ENCODE measurements at regions not wholly inside any gene's neighbourhood (a gene's known extent, or its start where the extent isn't known, plus 50 kb on each side); places are given as distances from the start of the nearest gene placed in this dataset.
"Not testable (repeated sequence)": the region's sequence is repeated elsewhere in the genome, so short reads cannot be mapped to it uniquely, and the experiment has no call there.

GRCh38 chr5:126138281-126138931 is 284.8 kb upstream of the GRAMD2B start:
- no peak for DNase-seq

DNA sequence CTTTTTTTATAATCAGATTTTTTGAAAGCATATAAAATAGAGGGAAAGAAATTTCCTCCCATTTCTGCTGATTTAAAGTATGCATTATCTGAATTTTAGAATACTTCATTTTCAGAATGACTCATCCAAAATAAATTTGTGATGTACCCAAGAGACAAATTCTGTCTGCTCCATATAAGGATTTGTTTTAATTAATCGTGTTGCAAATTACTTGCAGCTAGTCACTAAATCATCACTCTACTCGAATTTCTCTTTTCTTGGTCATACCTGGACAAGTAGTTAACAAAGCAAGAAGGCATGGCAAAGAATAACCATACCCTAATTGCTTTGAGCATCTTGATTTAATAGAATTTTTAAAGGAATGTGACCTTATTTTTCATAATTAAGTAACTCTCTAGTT is 284.1 kb upstream of the GRAMD2B start:
- DNase-seq, result no peak

GRCh38 chr5:126139773-126140172 is 283.4 kb upstream of the GRAMD2B start:
- no peak for DNase-seq

GRCh38 chr5:126143622-126144021 is 279.6 kb upstream of the GRAMD2B start:
- DNase-seq, result no peak

DNA sequence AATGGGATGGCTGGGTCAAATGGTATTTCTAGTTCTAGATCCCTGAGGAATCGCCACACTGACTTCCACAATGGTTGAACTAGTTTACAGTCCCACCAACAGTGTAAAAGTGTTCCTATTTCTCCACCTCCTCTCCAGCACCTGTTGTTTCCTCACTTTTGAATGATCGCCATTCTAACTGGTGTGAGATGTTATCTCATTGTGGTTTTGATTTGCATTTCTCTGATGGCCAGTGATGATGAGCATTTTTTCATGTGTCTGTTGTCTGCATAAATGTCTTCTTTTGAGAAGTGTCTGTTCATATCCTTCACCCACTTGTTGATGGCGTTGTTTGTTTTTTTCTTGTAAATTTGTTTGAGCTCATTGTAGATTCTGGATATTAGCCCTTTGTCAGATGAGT is 272.9 kb upstream of the GRAMD2B start:
- not testable (repeated sequence) for DNase-seq

DNA sequence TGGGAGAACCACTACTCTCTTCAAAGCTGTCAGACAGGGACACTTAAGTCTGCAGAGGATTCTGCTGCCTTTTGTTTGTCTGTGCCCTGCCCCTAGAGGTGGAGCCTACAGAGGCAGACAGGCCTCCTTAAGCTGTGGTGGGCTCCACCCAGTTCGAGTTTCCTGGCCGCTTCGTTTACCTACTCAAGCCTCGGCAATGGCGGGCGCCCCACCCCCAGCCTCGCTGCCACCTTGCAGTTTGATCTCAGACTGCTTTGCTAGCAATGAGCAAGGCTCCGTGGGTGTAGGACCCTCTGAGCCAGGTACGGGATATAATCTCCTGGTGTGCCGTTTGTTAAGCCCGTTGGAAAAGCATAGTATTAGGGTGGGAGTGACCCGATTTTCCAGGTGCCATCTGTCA is 267.9 kb upstream of the GRAMD2B start:
- not testable (repeated sequence) for DNase-seq

- DNase-seq, result no peak
Observed at GRCh38 chr5:126166368-126166767, 256.8 kb upstream of the GRAMD2B start.

DNA sequence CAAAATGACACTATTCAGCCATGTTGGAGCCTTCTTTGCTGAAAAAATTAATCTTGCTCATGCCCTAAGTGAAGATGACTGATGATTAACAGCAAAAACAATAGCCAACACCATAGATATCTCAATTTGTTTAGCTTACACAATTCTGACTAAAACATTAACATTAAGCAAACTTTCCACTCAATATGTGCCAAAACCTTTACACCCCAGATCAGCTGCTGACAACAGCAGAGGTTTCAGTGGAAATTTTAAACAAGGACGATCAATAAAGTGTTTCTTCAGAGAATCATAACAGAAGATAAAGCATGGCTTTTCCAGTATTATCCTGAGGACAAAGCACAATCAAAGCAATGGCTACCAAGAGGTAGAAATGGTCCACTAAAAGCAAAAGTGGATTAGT is 254.4 kb upstream of the GRAMD2B start:
- DNase-seq, result no peak

DNA sequence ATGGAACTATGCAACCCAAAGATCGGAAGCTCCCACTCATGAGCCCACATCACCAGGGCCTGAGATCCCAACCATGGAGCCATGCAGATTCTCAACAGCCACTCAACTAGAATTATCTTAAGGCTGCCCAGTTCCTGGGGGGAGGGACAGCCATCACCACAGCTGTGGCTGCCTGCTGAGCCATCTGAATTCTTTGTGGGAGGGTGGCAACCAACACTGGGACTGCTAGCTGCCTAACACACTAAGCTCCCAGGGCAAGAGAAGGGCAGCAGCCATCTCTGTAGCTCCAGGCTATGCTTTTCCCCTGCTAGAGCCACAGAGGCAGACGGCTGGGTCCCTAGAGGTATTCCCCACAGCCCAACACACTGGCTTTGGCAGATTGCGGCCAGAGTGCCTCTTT is 251.3 kb upstream of the GRAMD2B start:
- DNase-seq, result no peak

GRCh38 chr5:126172812-126173211 is 250.4 kb upstream of the GRAMD2B start:
- DNase-seq, result no peak

GRCh38 chr5:126178521-126178920 is 244.7 kb upstream of the GRAMD2B start:
- no peak for DNase-seq

GRCh38 chr5:126182971-126183695 is 240.1 kb upstream of the GRAMD2B start:
- DNase-seq, result no peak

GRCh38 chr5:126184474-126184873 is 238.7 kb upstream of the GRAMD2B start:
- DNase-seq, result no peak

- DNase-seq, result no peak
Observed at GRCh38 chr5:126186210-126186609, 237.0 kb upstream of the GRAMD2B start.

DNA sequence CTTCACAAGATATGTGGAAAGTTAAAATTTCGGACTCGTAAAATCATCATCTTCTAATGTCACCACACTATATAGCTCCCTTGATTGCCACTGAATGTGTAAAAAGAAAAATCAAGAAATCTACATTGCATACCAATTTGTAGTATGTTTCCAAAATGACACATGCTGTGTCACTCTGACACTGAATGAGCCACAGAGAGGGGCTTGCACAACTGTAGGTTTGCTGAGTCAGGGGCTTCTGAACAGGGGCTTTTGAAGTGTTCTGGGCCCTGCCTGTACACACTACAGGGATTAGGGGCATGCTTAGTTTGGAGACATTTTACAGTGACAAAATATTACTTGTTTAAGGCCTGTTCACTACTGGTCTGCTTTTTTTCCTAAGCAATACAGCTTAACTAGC is 234.4 kb upstream of the GRAMD2B start:
- DNase-seq, result no peak

DNA sequence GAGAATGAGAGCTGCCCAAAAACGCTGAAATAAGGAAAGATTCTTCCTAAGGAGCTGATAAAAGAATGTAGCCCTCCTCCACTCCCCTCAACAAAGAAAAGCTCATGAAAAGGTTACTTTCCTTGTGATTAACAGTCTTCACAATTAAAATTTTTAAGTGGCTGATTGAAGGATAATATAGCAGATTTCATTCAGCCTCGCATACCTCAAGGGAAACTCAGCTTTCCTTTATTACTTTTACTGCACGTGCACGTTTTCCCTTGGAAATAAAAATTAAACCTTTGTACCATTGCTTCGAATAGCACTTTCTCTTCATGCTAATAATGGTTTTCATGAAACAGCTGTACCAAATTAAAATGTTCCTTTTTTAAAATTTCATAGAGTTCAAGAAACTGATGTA is 234.0 kb upstream of the GRAMD2B start:
- no peak for DNase-seq

DNA sequence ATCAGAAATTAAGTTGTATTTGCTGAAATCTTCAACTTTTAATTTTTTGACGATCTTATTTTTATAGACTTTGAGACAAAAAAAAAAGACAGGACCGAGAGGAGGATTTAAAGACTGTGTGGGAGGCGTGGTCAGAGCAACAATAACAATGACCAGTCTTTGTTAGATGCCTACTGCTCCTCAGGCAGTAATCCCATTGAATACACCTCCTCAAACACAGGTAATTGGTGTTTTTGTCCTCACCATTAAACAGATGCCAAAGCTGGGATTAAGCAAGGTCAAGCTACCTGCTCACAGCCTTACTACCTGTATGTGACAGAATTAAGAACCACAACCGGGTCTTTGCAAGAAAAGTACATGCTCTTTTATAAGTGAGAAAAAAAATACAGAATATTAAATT is 233.3 kb upstream of the GRAMD2B start:
- no peak for DNase-seq

DNA sequence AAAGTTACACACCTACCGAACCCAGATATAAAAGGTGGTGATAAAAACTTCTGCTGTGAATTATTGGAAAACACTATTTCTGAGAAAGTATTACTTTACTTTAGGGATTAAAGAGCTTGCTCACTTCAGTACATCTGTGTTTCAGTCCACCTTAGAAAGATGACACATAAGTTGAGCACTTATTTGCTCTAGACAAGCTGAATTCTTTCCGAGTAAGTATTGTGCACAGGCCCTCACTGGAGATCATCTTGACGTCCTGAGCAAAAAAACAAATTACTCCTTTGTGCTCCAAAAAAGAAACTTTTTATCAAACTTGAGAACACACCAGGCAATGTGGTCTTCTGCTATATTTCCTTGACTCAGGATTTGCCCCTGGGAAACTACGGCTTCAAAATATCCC is 231.0 kb upstream of the GRAMD2B start:
- DNase-seq, result no peak

GRCh38 chr5:126195410-126196100 is 227.7 kb upstream of the GRAMD2B start:
- DNase-seq, result no peak

- no peak for DNase-seq
Observed at GRCh38 chr5:126198531-126198930, 224.7 kb upstream of the GRAMD2B start.

DNA sequence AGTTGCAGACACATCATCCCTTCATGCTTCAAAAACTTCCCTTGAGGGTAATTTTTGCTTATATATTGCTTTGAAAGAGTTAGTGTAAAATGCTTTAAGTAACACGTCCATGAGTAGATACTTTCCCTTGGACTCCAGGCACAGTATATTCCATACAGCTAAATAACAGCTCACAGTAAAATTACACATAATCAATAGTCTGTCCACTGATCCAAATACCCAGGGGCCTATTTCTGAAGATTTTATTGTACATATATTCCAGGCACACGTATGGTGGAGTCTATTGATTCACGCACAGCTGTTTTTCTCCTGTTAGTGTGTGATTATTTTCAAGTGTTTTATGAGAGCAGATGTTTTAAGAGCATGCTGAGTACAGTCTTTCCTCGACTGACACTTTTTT is 223.7 kb upstream of the GRAMD2B start:
- no peak for DNase-seq

DNA sequence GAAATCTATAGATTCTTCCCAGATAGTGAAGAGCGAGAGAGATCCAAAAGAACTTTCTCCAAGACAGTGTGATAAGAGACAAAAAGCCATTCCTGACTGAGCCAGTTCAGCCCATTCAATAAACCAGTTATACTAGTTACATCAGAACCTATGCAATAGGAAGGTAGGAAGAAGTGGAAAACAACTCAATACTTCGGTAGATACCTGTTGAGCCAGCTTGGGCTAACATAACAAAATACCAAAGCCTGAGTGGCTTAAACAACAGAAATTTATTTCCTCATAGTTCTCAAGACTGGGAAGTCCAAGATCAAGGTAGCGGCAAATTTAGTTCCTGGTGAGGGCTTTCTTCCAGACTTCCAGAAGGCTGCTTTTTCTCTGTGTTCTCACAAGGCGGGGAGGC is 214.5 kb upstream of the GRAMD2B start:
- DNase-seq, result no peak

- DNase-seq, result no peak
Observed at GRCh38 chr5:126210955-126211354, 212.3 kb upstream of the GRAMD2B start.

GRCh38 chr5:126219616-126220015 is 203.6 kb upstream of the GRAMD2B start:
- DNase-seq, result no peak
